ENCODE measurements at regions not wholly inside any gene's neighbourhood (a gene's known extent, or its start where the extent isn't known, plus 50 kb on each side); places are given as distances from the start of the nearest gene placed in this dataset.

DNA sequence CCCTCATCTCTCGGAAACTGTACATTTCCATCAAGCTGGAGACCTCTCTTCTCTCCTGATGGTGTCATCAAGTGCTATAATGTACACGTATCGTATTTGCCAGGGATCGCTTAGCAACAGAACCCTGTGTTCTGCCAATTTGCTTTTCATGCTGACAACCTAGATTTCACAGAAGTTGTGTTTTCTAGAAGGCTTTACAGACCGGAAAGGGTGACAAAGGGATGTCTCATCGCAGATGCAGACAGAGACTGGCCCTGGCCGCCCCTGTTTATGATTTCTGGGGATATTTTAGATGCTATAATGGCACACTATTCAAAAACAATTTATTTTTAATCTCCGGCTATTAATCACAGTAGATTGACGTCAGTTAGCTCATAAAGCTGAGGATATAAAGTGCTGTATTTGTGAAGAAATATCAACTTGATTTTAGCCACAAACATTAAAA, 291.4 kb downstream of the IRS2 start:
- TF ChIP-seq EZH2 (IDR thresholded peaks at IDR 0.05) = no peak
- TF ChIP-seq POLR2AphosphoS5 (IDR thresholded peaks at IDR 0.05; ENCODE audit: borderline replicate concordance, low read depth, low read length) = no peak
- TF ChIP-seq FOXP2 (optimal IDR thresholded peaks at IDR 0.05; ENCODE audit: control extremely low read depth, extremely low read length, insufficient read depth) = no peak

Measured in SK-N-MC (cell line).